Adrenal gland (tissue), 5 donors: ENCODE measurements at regions not wholly inside any gene's neighbourhood (a gene's known extent, or its start where the extent isn't known, plus 50 kb on each side); places are given as distances from the start of the nearest gene placed in this dataset.

Source experiments
- CTCF ChIP-seq, 6 experiments: fragments of 450-650 bp in 4 of 6; fragments of 200-600 bp in 2 of 6; sonication (generic) in 1 of 6; IDR thresholded peaks; 1 replicate in 5 of 6; 2 replicates in 1 of 6; pipeline versions ENCODE4 v1.5.1 to v1.8.0; 2016 to 2021; ENCODE audit warnings: antibody characterized with exemption in 6 of 6, mild to moderate bottlenecking in 2 of 6, moderate library complexity in 1 of 6
- POLR2A ChIP-seq, 2 donors: fragments of 450-650 bp; IDR thresholded peaks; one replicate each; pipeline ENCODE4 v1.6.1; 2017; ENCODE audit warnings: antibody characterized with exemption in 2 of 2, mild to moderate bottlenecking in 2 of 2, moderate library complexity in 1 of 2
- donor health status: DM: no; HTN: no; CAD: no.

- TF ChIP-seq CTCF (IDR thresholded peaks at IDR 0.05) (no peak), POLR2A (IDR thresholded peaks at IDR 0.05) (no peak)
These were observed 1373.3 kb upstream of the GOT2 start for GRCh38 chr16:60107437-60107836.
